SK-MEL-5 (cell line): ENCODE measurements at regions not wholly inside any gene's neighbourhood (a gene's known extent, or its start where the extent isn't known, plus 50 kb on each side); places are given as distances from the start of the nearest gene placed in this dataset.
"Not testable (repeated sequence)": the region's sequence is repeated elsewhere in the genome, so short reads cannot be mapped to it uniquely, and the experiment has no call there.

Experiments used
- DNase-seq: peaks from one replicate; pipeline ENCODE4 v3.0.0-alpha.2; 2016; ENCODE audit warnings: low read depth, low spot score
- in situ Hi-C: cut with HindIII; loops from 2 replicates; pipeline ENCODE4 v1.10.0; 2016; ENCODE audit warnings: low sequenced_read_pairs, high pct_unique_total_duplicates, low pct_unique_long_range_greater_than_20kb

GRCh38 chr5:82626905-82627591 lies 348.9 kb upstream of the RPS23 start:
- DNase-seq, in situ Hi-C loops: not testable (repeated sequence)

GRCh38 chr5:82626012-82626411 lies 347.9 kb upstream of the RPS23 start:
- DNase-seq, in situ Hi-C loops: not testable (repeated sequence)

- in situ Hi-C loops = no loop called here
- no peak for DNase-seq
Measured at GRCh38 chr5:82624062-82624461, 345.9 kb upstream of the RPS23 start.

GRCh38 chr5:82622711-82623514 lies 344.8 kb upstream of the RPS23 start:
- no peak for DNase-seq
- in situ Hi-C loops = no loop called here

GRCh38 chr5:82622205-82622604 lies 344.1 kb upstream of the RPS23 start:
- in situ Hi-C loops = no loop called here
- no peak for DNase-seq

- in situ Hi-C loops = no loop called here
Measured at GRCh38 chr5:82620957-82621600, 342.9 kb upstream of the RPS23 start.

GRCh38 chr5:82619097-82619496 lies 340.9 kb upstream of the RPS23 start:
- DNase-seq = no peak

More at GRCh38 chr5:82620957-82621600, 342.9 kb upstream of the RPS23 start:
- peak; percentile 70 for DNase-seq

GRCh38 chr5:82614706-82615105 lies 336.6 kb upstream of the RPS23 start:
- no peak for DNase-seq
- in situ Hi-C loops = no loop called here

More at GRCh38 chr5:82619097-82619496, 340.9 kb upstream of the RPS23 start:
- in situ Hi-C loops = no loop called here

- no peak for DNase-seq
- in situ Hi-C loops = no loop called here
Measured at GRCh38 chr5:82613891-82614290, 335.7 kb upstream of the RPS23 start.

GRCh38 chr5:82610686-82611085 lies 332.5 kb upstream of the RPS23 start:
- DNase-seq = no peak
- in situ Hi-C loops = no loop called here

- in situ Hi-C loops = no loop called here
Measured at GRCh38 chr5:82605441-82605973, 327.4 kb upstream of the RPS23 start.

GRCh38 chr5:82603033-82603987 lies 325.2 kb upstream of the RPS23 start:
- in situ Hi-C loops = no loop called here
- DNase-seq = no peak

More at GRCh38 chr5:82605441-82605973, 327.4 kb upstream of the RPS23 start:
- DNase-seq = no peak

- in situ Hi-C loops = no loop called here
- no peak for DNase-seq
Measured at GRCh38 chr5:82601861-82602260, 323.7 kb upstream of the RPS23 start.

GRCh38 chr5:82601077-82601476 lies 322.9 kb upstream of the RPS23 start:
- in situ Hi-C loops = no loop called here
- no peak for DNase-seq

GRCh38 chr5:82599692-82600091 lies 321.5 kb upstream of the RPS23 start:
- no peak for DNase-seq

GRCh38 chr5:82599030-82599429 lies 320.9 kb upstream of the RPS23 start:
- in situ Hi-C loops = no loop called here
- DNase-seq = no peak

More at GRCh38 chr5:82599692-82600091, 321.5 kb upstream of the RPS23 start:
- in situ Hi-C loops = no loop called here

- in situ Hi-C loops = no loop called here
- DNase-seq = peak; percentile 80
Measured at GRCh38 chr5:82597437-82597836, 319.3 kb upstream of the RPS23 start.
